ENCODE measurements at regions not wholly inside any gene's neighbourhood (a gene's known extent, or its start where the extent isn't known, plus 50 kb on each side); places are given as distances from the start of the nearest gene placed in this dataset.

DNA sequence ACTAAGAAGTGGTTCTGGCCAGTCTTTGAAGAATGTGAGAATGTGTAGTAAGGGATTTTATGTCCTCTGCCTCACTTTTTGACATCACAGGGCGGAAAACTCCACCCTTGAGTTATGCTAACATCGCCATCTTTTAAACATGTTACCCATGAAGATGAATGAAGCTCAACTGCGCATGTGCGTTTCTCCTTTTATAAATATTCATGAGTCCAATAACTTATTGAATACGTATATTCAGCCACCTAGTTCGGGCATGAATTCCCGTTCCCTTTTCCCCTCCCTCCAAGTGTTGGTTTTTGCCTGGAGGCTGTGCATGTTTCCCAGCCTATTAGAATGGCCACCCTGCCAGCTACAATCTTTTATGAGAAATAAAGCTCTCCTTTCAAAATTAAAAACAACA, 51.7 kb upstream of the STPG2 start:
- intact Hi-C loops (cut with micrococcal nuclease) (no loop called here), dilution Hi-C loops (cut with MboI; ENCODE audit: extremely low pct_ligation_motif_present, low sequenced_read_pairs) (no loop called here)
- Histone ChIP-seq H3K27ac (ENCODE audit: insufficient read depth, low read depth, low read length) (no peak overlapping the region), H3K79me2 (ENCODE audit: control insufficient read depth, insufficient read depth, low read length) (no peaks in the 10 kb centered on the region), H3K9me1 (replicated peaks; ENCODE audit: control insufficient read depth, extremely low read depth, insufficient read depth, low read length) (no peaks in the 10 kb centered on the region), H3K4me2 (ENCODE audit: insufficient read depth, low read length) (no peak overlapping the region), H3K27me3 (ENCODE audit: control insufficient read depth in 2 of 2, insufficient read depth in 2 of 2, low read length in 2 of 2) (no peaks in the 10 kb centered on the region), H3K9ac (replicated peaks; ENCODE audit: extremely low read depth, insufficient read depth, low read length) (no peak overlapping the region), H3K4me1 (ENCODE audit: control insufficient read depth, extremely low read depth, insufficient read depth, low read length) (no peaks in the 10 kb centered on the region), H3K9me3 (replicated peaks; ENCODE audit: control insufficient read depth, insufficient read depth, low read length) (no peaks in the 10 kb centered on the region), H4K20me1 (replicated peaks; ENCODE audit: control insufficient read depth, extremely low read depth, insufficient read depth, low read length) (no peaks in the 10 kb centered on the region), H3K4me3 (replicated peaks in 1 of 3; ENCODE audit: insufficient read depth in 1 of 3, low read depth in 1 of 3, low read length in 3 of 3) (no peak overlapping the region), H2AFZ (ENCODE audit: low read depth, low read length) (no peak overlapping the region), H3K36me3 (ENCODE audit: control insufficient read depth in 2 of 2, extremely low read depth in 1 of 2, insufficient read depth in 2 of 2, low read length in 2 of 2) (no peaks in the 10 kb centered on the region)
- BruUV-seq (replicated peaks) = no TSS peak
- POLR2A ChIA-PET = no interaction called here
- no peak for FAIRE-seq
- TF ChIP-seq, protein P1, sequence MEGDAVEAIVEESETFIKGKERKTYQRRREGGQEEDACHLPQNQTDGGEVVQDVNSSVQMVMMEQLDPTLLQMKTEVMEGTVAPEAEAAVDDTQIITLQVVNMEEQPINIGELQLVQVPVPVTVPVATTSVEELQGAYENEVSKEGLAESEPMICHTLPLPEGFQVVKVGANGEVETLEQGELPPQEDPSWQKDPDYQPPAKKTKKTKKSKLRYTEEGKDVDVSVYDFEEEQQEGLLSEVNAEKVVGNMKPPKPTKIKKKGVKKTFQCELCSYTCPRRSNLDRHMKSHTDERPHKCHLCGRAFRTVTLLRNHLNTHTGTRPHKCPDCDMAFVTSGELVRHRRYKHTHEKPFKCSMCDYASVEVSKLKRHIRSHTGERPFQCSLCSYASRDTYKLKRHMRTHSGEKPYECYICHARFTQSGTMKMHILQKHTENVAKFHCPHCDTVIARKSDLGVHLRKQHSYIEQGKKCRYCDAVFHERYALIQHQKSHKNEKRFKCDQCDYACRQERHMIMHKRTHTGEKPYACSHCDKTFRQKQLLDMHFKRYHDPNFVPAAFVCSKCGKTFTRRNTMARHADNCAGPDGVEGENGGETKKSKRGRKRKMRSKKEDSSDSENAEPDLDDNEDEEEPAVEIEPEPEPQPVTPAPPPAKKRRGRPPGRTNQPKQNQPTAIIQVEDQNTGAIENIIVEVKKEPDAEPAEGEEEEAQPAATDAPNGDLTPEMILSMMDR (IDR thresholded peaks at IDR 0.05; ENCODE audit: extremely low read depth in 1 of 2, insufficient read depth in 1 of 2, low read depth in 1 of 2, low read length in 2 of 2) = no peak
- TF ChIP-seq GATA2 (IDR thresholded peaks at IDR 0.05; ENCODE audit: insufficient read depth, insufficient read length, low read depth, low read length) = no peak
- TF ChIP-seq, protein P2, sequence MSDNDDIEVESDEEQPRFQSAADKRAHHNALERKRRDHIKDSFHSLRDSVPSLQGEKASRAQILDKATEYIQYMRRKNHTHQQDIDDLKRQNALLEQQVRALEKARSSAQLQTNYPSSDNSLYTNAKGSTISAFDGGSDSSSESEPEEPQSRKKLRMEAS (IDR thresholded peaks at IDR 0.05; ENCODE audit: insufficient read depth, insufficient read length) = no peak
- no peak for TF ChIP-seq JUN (IDR thresholded peaks at IDR 0.05; ENCODE audit: borderline replicate concordance, insufficient read depth, insufficient read length, low read depth)
- TF ChIP-seq POLR2A (IDR thresholded peaks at IDR 0.05; ENCODE audit: low read depth, low read length) = no peak
- TF ChIP-seq EZH2 (IDR thresholded peaks at IDR 0.05; ENCODE audit: borderline replicate concordance, low read depth, low read length, severe bottlenecking) = no peak
- no peak for TF ChIP-seq POLR2AphosphoS5 (IDR thresholded peaks at IDR 0.05; ENCODE audit: insufficient read depth, low read depth, low read length)
- no peak for TF ChIP-seq FOS (IDR thresholded peaks at IDR 0.05; ENCODE audit: borderline replicate concordance, insufficient read depth, low read length)
- CTCF ChIA-PET = interaction anchor here (0.9 kb wide), 1 partner anchor 13 kb away, joined by 3 read pairs; no protein-coding TSS in a partner anchor
- no peak for DNase-seq (ENCODE audit: low read depth, low spot score)
